HPDE6-E6E7 (cell line): ENCODE measurements at regions not wholly inside any gene's neighbourhood (a gene's known extent, or its start where the extent isn't known, plus 50 kb on each side); places are given as distances from the start of the nearest gene placed in this dataset.

Experiments used
- DNase-seq: peaks from one replicate; pipeline ENCODE4 v3.0.0; 2011; ENCODE audit warnings: missing footprints; ENCODE audit errors: extremely low spot score

DNA sequence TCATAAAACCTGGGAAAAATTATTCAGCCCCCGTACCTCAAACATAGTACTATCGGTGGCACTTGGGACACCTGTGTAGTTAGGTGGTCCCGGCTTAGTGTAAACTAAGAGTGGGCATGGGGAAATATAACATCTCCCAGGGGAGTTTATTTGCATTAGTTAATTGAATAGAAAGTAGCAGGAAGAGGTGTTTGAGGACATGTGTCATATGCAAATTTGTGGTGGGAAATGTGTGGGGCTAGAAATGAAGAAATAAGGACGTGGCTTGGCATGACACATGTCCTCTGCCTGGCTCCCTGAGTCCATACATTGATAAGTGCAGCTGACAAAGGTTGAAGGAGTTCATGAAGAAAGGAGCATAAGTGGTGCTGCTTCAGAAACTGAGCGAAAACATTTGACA lies 483.6 kb downstream of the SH2D1A start:
- no peak for DNase-seq

GRCh38 chrX:124836786-124837185 lies 482.9 kb upstream of the TEX13C start:
- DNase-seq = no peak

DNA sequence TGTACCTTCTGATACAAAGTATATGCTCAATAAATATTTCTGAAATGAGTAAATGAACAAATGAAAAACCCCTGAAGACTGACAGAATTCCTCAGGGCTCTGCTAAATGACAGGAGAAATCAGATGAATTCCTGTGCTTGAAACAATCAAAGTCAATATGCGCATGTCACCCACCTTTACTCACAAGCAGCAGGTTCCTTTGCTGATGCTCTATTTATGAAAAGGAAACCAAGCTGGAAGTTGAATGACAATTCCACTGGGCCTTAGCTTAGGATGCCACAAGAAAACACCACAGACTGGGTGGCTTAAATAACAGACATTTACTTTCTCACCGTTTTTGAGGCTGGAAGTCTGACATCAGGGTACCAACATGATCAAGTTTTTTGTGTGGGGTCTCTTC lies 477.5 kb upstream of the TEX13C start:
- no peak for DNase-seq

GRCh38 chrX:124860736-124861135 lies 458.9 kb upstream of the TEX13C start:
- no peak for DNase-seq

GRCh38 chrX:124862301-124862700 lies 457.4 kb upstream of the TEX13C start:
- no peak for DNase-seq

GRCh38 chrX:124863303-124863702 lies 456.4 kb upstream of the TEX13C start:
- DNase-seq = no peak

GRCh38 chrX:124887572-124887971 lies 432.1 kb upstream of the TEX13C start:
- no peak for DNase-seq

GRCh38 chrX:124895947-124896346 lies 423.7 kb upstream of the TEX13C start:
- no peak for DNase-seq

- no peak for DNase-seq
Observed at GRCh38 chrX:124902953-124903352, 416.7 kb upstream of the TEX13C start.

- DNase-seq = no peak
Observed at GRCh38 chrX:124910611-124911010, 409.1 kb upstream of the TEX13C start.

GRCh38 chrX:124917011-124917410 lies 402.7 kb upstream of the TEX13C start:
- no peak for DNase-seq

- no peak for DNase-seq
Observed at GRCh38 chrX:124925681-124926080, 394.0 kb upstream of the TEX13C start.

GRCh38 chrX:124931241-124931640 lies 388.4 kb upstream of the TEX13C start:
- no peak for DNase-seq

DNA sequence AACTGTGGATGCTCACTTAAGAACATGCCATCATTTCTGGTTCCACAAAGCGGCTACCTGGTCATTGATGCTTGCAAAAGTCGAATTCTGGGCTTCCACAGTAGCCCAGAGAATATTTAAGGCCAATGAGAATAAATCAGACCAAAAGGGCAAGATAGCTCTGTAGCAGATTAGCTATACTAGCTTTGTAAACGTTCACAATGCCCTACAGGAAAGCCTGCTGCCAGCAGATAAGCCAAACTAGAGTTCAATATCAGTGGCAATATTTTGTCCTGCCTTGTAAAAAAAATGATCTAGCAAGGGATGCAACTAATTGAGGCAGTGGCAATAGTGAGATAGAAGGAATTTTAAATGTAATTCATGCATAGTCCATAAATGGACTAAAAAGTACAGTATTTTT lies 387.7 kb upstream of the TEX13C start:
- DNase-seq = no peak

DNA sequence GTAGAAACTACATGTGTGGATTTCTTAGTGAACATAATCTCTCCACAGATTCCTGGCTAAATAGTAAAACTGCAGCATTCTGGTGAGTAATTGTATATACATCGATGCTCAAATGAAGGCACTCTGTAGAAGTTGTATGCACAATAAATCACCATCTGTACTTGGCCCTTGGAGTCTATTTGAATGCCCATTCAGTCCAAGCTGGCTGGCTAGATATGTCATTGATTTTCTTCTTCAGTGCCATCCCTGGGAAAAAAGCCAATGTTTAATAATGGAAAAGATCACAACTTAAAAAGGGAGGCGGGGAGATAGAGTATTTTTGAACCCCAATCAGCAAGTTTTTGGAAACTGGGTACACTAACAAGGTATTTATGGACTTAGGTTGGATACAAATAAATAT lies 381.0 kb upstream of the TEX13C start:
- DNase-seq = no peak

- DNase-seq = no peak
Observed at GRCh38 chrX:124940531-124940930, 379.1 kb upstream of the TEX13C start.

GRCh38 chrX:124954402-124954801 lies 365.3 kb upstream of the TEX13C start:
- DNase-seq = no peak

GRCh38 chrX:124960454-124960853 lies 359.2 kb upstream of the TEX13C start:
- no peak for DNase-seq

DNA sequence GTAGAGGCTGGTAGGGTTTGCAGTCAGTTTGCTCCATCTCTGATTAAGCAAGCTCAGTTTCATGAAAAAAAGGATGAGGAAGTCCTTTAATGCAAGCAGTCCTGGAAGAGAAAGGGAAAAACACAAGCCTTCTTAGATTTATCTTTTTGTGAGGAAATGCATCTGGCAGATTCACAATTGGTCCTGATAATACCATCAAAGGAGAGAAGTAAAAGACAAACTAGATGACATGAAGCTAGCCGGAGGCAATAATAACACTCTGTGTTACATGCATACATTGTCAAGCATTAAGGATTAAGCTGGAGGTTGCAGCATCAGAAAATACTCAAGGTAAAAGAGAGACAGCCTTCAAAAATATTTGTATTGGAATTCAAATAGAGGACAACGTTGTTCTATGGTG lies 356.0 kb upstream of the TEX13C start, which contains the start of gene TENM1:
TSS of gene TENM1 (minus strand) at position 101 of the 400 bp plus-strand sequence.
- no peak for DNase-seq

DNA sequence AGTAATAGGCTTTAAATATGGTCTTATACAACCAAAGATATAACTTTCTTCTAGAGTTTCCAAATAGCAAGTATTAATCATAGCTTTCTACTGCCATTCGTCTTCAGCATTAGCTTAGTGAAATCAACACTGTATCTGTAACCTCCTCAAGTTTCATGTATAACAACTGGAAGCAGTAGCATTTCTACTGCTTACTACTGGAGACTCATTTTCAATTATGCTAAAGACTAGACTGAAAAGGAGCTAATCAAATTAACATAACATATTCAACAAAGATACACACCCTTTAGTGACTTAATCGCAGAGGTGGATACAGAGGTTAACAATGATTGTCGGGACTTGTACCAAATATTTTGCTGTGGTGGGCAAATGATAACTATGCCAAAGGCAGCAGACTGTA lies 344.2 kb upstream of the TEX13C start:
- DNase-seq = no peak

DNA sequence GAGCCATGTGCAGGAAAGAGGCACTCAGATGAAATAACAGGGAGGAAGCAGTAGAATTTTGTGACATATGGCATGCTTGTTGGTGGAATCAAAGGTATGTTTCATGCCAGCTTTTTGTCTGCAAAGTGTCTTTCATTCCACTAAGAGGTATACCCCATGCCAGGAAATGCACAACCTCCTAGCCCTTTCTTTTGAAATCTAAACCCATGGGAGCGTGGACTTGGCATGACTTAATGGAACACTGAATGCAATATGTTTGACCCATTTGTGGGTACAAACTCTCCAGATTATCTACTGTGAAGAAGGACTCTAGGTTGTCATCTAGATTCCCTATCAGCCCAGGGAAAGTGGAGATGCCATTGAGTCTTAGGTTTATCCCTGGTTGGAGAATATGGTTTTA lies 338.3 kb upstream of the TEX13C start:
- no peak for DNase-seq

GRCh38 chrX:124984140-124984813 lies 335.4 kb upstream of the TEX13C start:
- no peak for DNase-seq

DNA sequence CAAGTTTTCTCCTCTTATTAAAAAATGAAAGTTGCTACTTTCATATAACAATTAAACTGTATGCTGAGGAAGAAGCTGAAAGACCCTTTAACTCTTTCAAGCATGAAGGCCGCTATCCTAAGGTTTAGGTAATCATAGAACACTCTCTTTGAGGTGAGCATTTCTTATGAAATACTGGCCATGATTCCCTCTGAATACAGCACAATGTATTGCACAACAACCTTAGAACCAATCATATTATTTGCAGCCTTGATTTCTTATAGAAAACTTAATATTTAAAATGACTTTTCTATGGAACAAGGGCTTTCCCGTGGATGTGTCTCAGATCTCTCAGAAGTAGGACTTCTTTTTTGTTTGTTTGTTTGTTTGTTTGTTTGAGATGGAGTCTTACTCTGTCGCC lies 333.4 kb upstream of the TEX13C start:
- DNase-seq = no peak

- no peak for DNase-seq
Observed at GRCh38 chrX:124993735-124994134, 325.9 kb upstream of the TEX13C start.
